Muscle of leg (tissue), 3 donors: ENCODE measurements at regions not wholly inside any gene's neighbourhood (a gene's known extent, or its start where the extent isn't known, plus 50 kb on each side); places are given as distances from the start of the nearest gene placed in this dataset.
"Not testable (repeated sequence)": the region's sequence is repeated elsewhere in the genome, so short reads cannot be mapped to it uniquely, and the experiment has no call there.

ENCODE experiments used
- DNase-seq: peaks from one replicate; pipeline ENCODE4 v3.0.0; 2013
- H3K27ac ChIP-seq: one replicate; pipeline ENCODE4 v1.5.1; 2013; ENCODE audit warnings: mild to moderate bottlenecking, low read length, control low read depth
- H3K27me3 ChIP-seq: one replicate; pipeline ENCODE4 v1.6.1; 2013; ENCODE audit warnings: low read length; ENCODE audit not compliant: control insufficient read depth, insufficient read depth
- H3K36me3 ChIP-seq: one replicate; pipeline ENCODE4 v1.6.1; 2013; ENCODE audit warnings: low read length; ENCODE audit not compliant: control insufficient read depth, insufficient read depth
- H3K4me1 ChIP-seq: one replicate; pipeline ENCODE4 v1.6.1; 2013; ENCODE audit warnings: low read length; ENCODE audit not compliant: control insufficient read depth, insufficient read depth
- H3K4me3 ChIP-seq: one replicate; pipeline ENCODE4 v1.5.1; 2013; ENCODE audit warnings: low read length, control low read depth
- H3K9me3 ChIP-seq: replicated peaks from 2 replicates; pipeline ENCODE4 v1.6.1; 2013; ENCODE audit warnings: low read depth, low read length; ENCODE audit not compliant: control insufficient read depth
- WGBS: methylation state at CpG from one replicate; pipeline ENCODE4 v1.1.5; 2013; ENCODE audit warnings: missing lambda C conversion rate; ENCODE audit not compliant: insufficient coverage; 5-methylcytosine and 5-hydroxymethylcytosine counted together

DNA sequence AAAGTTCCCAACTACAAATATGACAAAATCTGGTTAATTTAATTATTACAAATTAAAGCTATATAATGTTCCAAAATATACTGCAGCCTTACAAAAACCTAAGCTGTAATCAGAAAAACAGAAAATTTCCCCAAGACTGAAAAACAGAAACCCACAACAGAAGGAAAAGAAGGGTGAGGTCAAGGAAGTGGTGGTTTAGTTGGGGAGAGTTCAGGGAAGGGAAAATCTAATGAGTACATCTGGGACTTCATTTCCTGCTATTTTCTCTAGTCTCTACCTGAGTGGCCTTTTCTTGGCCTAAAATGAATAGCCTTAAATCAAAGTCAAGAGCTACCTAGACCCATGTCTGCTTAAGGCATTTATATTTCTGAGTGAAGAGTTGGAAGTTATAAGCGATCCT lies 66.2 kb upstream of the BEND6 start:
- WGBS: no CpG with 5 or more reads among the region's 1 CpG
- Histone ChIP-seq H3K4me3 (no peak overlapping the region), H3K9me3 (no peaks in the 10 kb centered on the region), H3K4me1 (no peaks in the 10 kb centered on the region), H3K27ac (no peak overlapping the region), H3K27me3 (no peaks in the 10 kb centered on the region), H3K36me3 (no peaks in the 10 kb centered on the region)
- DNase-seq: no peak

DNA sequence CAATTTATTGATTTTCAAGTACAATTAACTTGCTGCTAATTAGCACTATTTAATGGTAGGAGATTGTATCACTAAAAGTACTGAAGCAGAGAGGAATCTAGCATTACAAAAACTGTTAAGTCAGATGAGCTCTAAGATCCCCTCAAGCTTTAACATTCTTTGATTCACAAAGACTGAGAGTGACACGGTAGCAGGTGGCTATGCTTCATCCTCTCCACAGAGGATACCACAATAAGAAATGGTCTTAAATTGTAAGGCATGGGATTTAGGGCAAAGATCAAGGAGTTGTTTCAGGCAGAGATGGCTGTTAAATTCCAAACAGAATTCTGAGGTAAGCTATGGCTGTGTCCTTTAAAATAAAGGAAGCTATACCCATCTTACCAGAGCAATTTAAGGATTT lies 67.8 kb upstream of the BEND6 start:
- H3K9me3 ChIP-seq: no peaks in the 10 kb centered on the region
- no CpG with 5 or more reads among the region's 1 CpG for WGBS

DNA sequence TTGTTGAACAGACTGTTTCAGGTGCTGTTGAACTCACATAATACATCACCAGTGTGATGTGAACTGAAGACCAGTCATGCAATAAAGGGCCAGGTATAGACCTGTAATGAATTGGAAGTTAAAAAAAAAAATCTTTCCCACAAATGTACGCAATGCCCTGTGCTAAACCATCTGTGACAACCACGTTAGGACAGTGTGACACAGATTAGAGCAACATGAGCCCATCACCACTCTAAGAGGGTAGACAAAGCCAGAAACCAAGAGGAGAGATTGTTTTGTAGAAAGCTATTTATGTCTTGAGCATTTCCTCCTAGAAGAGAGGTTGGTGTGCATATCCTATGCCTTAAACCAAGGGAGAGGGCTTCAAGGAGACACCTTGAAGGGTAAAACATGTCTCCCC lies 77.0 kb upstream of the BEND6 start:
- Histone ChIP-seq H3K9me3 (no peaks in the 10 kb centered on the region), H3K27me3 (no peaks in the 10 kb centered on the region), H3K36me3 (no peaks in the 10 kb centered on the region), H3K4me1 (no peaks in the 10 kb centered on the region), H3K27ac (no peak overlapping the region), H3K4me3 (no peak overlapping the region)
- WGBS: no CpG with 5 or more reads among the region's 2 CpGs
- DNase-seq: no peak

More for the DNA sequence above, 67.8 kb upstream of the BEND6 start:
- DNase-seq: no peak
- Histone ChIP-seq H3K27me3 (no peaks in the 10 kb centered on the region), H3K4me3 (no peak overlapping the region), H3K27ac (no peak overlapping the region), H3K4me1 (no peaks in the 10 kb centered on the region), H3K36me3 (no peaks in the 10 kb centered on the region)

DNA sequence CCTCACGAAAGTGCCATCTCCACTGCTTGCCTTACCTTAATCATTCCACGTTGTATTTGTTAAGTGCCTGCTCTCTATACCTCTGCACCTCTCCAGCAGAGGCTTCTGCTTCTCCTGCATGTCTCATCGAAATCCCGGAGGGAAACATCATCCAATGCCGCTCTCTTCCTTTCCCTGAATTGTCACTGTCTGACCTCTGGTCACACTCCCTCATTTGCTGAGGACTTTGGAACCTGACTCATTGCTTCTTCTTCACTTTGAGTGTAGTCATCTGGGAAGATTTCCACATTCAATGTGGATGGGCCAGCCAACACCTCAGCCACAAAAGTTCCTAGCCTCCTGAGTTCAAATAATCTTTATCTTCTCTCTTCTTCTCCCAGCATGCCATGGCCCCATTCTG lies 78.9 kb upstream of the BEND6 start:
- Histone ChIP-seq H3K9me3 (no peaks in the 10 kb centered on the region), H3K27ac (no peak overlapping the region), H3K27me3 (no peaks in the 10 kb centered on the region), H3K4me1 (no peaks in the 10 kb centered on the region), H3K36me3 (no peaks in the 10 kb centered on the region), H3K4me3 (no peak overlapping the region)
- WGBS: 91% methylated on average over 5 of the region's 5 CpGs
- DNase-seq: no peak

DNA sequence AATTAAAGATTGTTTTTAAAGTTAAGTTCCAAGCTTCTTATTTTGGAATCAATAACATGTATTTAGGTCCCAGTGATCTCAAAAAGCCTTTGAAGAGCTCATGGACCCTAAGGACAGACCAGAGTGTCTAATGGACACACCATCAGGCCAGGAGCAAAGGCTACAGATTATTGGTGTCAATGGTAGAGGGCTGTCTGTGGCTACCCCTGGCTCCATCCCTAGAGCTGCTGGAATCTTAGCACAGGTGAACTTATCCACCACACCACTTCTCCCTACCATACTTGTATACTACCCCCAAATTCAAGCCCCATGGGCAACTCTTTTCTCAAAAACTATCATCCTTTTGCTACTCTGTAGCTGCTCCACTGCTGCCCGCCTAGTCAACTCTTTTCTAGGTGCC lies 79.4 kb upstream of the BEND6 start:
- no peak for DNase-seq
- H3K27me3 ChIP-seq: no peaks in the 10 kb centered on the region
- no peak overlapping the region for H3K4me3 ChIP-seq
- H3K9me3 ChIP-seq: no peaks in the 10 kb centered on the region
- no peaks in the 10 kb centered on the region for H3K36me3 ChIP-seq
- no peak overlapping the region for H3K27ac ChIP-seq
- WGBS: 100% methylated on average over 1 of the region's 1 CpG
- H3K4me1 ChIP-seq: no peaks in the 10 kb centered on the region

DNA sequence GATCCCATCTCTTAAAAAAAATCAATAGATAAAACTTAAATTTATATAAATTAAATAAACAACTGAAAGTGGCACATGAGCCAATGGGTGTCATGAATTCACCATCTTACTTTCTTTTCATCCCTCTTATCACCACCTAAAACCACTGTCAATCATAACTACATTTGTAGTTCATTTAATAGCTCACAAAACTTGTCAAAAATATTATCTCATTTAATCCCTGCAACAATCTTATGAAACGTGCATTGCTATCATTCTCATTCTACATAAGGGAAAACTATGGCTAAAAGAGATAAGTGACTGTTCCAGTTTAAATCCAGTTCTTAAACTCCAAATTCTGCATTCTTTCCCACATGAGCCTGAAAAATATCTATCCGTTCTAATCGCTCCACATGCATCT lies 80.6 kb upstream of the BEND6 start:
- Histone ChIP-seq H3K9me3 (no peaks in the 10 kb centered on the region), H3K27me3 (no peaks in the 10 kb centered on the region), H3K4me3 (no peak overlapping the region), H3K36me3 (no peaks in the 10 kb centered on the region), H3K27ac (no peak overlapping the region), H3K4me1 (no peaks in the 10 kb centered on the region)
- DNase-seq: no peak
- no CpG with 5 or more reads among the region's 3 CpGs for WGBS

DNA sequence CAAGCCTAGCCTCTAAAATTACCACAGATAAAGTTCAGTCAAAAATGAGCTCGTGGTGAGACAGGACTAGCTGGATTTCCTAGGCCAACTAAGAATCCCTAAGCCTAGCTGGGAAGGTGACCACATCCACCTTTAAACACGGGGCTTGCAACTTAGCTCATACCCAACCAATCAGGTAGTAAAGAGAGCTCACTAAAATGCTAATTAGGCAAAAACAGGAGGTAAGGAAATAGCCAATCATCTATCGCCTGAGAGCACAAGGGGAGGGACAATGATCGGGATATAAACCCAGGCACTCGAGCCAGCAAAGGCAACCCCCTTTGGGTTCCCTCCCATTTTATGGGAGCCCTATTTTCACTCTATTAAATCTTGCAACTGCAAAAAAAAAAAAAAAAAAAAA lies 84.9 kb upstream of the BEND6 start:
- not testable (repeated sequence) for H3K4me1 ChIP-seq, H3K27ac ChIP-seq
- no CpG with 5 or more reads among the region's 5 CpGs for WGBS

DNA sequence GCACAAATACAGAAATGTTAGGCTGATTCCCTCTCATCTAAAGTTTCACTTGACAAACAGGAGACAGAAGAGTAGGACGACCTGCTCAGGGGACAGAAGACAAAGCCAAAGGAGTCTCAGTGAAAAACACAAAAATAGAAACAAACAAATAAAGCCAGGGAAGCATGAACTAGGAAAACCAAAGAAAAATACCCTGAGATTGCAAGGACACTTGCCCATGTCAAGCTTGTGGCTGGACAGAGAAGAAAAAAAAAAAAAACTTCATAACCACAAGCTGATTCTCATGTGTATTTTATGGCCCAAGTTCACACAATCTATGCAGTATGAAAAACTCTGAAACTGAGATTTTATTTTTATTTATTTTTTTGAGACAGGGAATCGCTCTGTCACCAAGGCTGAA lies 85.6 kb upstream of the BEND6 start:
- Histone ChIP-seq H3K4me3 (no peak overlapping the region), H3K27ac (no peak overlapping the region), H3K9me3 (no peaks in the 10 kb centered on the region), H3K36me3 (no peaks in the 10 kb centered on the region), H3K4me1 (no peaks in the 10 kb centered on the region), H3K27me3 (no peaks in the 10 kb centered on the region)
- WGBS: no CpG with 5 or more reads among the region's 2 CpGs
- no peak for DNase-seq

More for the DNA sequence above, 84.9 kb upstream of the BEND6 start:
- H3K4me3 ChIP-seq, H3K27me3 ChIP-seq, H3K9me3 ChIP-seq, H3K36me3 ChIP-seq, DNase-seq: not testable (repeated sequence)

DNA sequence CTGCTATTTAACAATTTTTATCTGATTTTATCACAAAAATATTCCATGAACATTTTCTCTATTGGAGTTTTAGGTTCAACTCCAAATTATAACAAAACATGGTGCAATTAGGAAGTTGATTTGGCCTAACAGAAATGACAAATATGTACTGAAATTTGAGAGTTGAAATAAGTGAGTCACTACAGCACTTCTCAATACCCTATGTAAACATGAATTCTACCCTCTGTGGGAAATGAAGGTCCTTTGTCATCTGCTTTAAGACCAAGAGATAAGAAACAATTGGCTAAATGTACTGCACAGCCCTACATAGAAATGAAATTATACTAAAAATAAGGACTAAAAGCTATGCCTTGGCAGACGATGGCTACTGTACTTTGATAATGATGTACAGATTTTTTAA lies 86.2 kb upstream of the BEND6 start:
- Histone ChIP-seq H3K9me3 (no peaks in the 10 kb centered on the region), H3K4me3 (no peak overlapping the region), H3K27ac (no peak overlapping the region), H3K27me3 (no peaks in the 10 kb centered on the region), H3K4me1 (no peaks in the 10 kb centered on the region), H3K36me3 (no peaks in the 10 kb centered on the region)
- WGBS: 80% methylated on average over 1 of the region's 1 CpG
- DNase-seq: no peak

DNA sequence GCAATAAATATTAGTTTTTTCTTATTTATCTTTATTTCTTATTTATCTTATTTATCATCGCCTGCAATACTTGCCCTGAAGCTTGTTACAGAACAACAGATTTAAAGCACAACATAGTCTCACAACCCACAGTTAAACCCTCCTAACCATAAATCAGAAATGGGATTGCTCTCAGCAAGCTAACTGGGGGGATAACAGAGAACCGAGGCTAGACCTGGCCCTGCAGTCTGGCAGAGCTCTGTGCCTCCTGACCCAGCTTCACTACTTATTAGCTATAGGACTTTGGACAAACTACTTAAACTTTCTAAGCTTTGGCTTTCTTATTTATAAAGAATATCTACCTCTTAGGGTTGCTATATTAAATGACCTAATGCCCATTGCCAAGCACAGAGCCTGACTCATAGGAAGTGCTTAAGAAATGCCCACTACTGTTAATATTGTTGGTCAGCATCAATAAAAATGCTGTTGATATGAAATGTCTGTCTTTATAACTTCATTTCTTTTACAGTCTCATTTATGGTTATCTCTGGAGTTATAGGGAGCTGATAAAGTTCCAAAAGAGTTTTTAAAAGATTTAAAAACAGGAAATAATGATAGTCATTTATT lies 87.9 kb upstream of the BEND6 start:
- WGBS: no CpG with 5 or more reads among the region's 2 CpGs
- Histone ChIP-seq H3K27ac (no peak overlapping the region), H3K4me3 (no peak overlapping the region), H3K36me3 (no peaks in the 10 kb centered on the region), H3K4me1 (no peaks in the 10 kb centered on the region), H3K27me3 (no peaks in the 10 kb centered on the region), H3K9me3 (no peaks in the 10 kb centered on the region)
- DNase-seq: no peak
